GM13977 (cell line): ENCODE measurements at regions not wholly inside any gene's neighbourhood (a gene's known extent, or its start where the extent isn't known, plus 50 kb on each side); places are given as distances from the start of the nearest gene placed in this dataset.

Experiments used
- DNase-seq: peaks from one replicate; pipeline ENCODE4 v3.0.0; 2012; ENCODE audit warnings: low spot score
- in situ Hi-C: fragments of 300-500 bp; cut with MboI; formaldehyde crosslinking; loops from one replicate; pipeline ENCODE4 v1.12.0; 2022; ENCODE audit warnings: low sequenced_read_pairs, low pct_unique_long_range_greater_than_20kb, mixed read lengths, inconsistent platforms; ENCODE audit not compliant: unreplicated experiment
- TF ChIP-seq, protein P1 (sequence below): IDR thresholded peaks from 2 replicates; pipeline ENCODE4 v1.5.1; 2012; ENCODE audit warnings: mild to moderate bottlenecking, control low read depth; ENCODE audit not compliant: insufficient read depth; ENCODE audit errors: extremely low read depth, missing control alignments

DNA sequence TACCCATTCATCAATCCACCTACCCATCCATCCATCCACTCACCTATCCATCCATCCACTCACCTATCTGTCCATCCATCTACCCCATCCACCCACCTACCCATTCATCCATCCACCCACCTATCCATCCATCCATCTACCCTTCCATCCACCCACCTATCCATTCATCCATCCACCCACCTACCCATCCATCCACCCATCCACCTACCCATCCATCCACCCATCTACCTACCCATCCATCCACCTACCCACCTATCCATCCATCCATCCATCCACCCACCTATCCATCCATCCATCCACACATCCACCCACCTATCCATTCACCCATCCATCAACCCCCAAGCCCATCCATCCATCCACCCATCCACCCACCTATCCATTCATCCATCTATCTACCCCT lies 267.1 kb downstream of the MRTFB start:
- no peak for DNase-seq
- TF ChIP-seq, protein P1, sequence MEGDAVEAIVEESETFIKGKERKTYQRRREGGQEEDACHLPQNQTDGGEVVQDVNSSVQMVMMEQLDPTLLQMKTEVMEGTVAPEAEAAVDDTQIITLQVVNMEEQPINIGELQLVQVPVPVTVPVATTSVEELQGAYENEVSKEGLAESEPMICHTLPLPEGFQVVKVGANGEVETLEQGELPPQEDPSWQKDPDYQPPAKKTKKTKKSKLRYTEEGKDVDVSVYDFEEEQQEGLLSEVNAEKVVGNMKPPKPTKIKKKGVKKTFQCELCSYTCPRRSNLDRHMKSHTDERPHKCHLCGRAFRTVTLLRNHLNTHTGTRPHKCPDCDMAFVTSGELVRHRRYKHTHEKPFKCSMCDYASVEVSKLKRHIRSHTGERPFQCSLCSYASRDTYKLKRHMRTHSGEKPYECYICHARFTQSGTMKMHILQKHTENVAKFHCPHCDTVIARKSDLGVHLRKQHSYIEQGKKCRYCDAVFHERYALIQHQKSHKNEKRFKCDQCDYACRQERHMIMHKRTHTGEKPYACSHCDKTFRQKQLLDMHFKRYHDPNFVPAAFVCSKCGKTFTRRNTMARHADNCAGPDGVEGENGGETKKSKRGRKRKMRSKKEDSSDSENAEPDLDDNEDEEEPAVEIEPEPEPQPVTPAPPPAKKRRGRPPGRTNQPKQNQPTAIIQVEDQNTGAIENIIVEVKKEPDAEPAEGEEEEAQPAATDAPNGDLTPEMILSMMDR = no peak
- in situ Hi-C loops = no loop called here

DNA sequence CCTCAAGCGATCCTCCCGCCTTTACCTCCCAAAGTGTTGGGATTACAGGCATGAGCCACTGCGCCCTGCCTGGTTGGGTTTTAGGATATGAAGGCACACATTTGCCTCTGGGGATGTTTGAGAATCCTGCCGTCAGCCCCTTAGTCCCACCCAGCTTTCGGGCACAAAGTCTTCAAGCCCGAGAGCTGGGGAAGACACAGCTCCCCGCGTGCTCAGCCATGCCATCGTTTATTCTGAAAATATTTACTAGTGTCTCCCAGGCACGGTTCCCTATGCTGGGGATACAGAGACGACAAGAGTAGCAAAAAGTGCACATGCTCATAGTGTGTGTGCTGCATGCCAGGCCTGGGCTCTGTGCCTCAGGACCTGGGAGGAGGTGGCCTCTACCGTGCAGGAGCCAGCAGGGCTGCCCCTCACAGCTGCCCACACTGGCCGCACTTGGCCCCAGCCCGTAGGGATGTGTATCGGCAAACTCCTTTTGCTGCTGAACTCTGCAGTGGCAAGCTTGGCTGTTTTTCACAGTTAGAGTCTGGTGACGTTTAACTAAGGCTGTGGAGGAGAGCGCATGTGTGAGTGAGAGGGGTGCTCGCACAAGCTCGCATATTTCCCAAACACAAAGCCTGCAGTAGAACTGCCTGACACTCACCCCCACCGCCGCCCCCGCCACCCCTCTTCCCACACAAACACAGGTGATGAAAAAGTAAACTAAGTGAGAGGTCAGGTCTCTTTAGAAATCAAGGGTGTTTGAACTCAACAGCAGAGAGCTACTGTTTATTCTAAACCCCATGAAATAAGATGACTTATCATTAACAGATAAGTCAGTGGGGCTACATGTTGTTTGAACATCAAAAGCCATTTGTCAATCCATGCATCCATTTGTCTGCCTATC lies 266.4 kb downstream of the MRTFB start:
- no peak for DNase-seq
- TF ChIP-seq, protein P1 = no peak
- in situ Hi-C loops = no loop called here

DNA sequence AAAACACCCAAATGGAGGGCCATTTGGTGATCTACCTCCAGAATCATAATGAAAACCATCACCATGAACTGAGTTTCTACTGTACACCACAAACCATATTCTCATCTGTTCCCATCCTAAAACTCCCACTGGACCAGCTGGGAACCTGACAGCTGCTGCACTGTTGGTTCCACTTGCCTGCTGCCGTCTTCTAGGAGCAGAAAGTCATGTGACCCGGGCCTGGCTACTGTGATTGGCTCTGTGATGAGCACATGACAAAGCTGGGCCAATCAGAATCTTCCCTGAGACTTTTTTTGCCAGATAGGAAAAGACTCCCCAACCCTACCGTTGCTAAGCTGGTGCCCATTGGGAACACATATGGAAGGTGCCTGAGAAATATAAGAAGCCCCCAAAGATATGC lies 264.2 kb downstream of the MRTFB start:
- in situ Hi-C loops = no loop called here
- no peak for DNase-seq
- TF ChIP-seq, protein P1 = no peak

DNA sequence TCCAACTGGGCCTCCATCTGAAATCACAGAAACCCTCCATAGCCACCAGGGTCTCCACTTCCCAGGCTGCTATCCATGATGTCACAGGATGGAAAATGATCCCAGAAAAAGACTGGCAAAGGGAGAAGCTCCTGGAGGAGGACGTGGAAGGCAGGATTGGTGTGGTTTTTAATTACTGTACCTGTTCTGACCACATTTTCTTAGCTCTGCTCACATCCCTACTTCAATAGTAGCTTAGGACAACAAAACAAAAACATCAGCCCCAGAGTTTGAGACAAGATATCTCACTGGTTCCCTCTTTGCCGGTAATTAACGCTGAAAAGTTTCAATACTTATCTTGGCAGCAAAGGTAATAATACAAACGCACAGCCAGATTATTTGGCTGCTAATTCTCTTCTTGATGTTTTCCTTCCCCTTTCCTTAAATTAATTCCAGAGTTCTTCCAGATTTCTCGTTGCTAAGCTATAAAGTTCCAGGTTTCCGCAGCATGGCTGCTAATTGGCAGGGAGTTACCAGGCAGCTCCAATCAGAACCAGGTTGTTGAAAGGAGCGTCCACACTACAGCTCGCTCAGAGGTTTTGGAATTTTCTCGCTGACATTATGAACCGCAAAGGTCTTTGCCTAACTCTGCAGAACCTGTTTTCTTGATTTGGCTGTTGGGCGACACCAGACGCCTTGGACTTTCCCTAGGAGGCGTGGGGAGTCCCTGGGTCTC lies 263.4 kb downstream of the MRTFB start:
- in situ Hi-C loops = no loop called here
- no peak for DNase-seq
- TF ChIP-seq, protein P1 = no peak

DNA sequence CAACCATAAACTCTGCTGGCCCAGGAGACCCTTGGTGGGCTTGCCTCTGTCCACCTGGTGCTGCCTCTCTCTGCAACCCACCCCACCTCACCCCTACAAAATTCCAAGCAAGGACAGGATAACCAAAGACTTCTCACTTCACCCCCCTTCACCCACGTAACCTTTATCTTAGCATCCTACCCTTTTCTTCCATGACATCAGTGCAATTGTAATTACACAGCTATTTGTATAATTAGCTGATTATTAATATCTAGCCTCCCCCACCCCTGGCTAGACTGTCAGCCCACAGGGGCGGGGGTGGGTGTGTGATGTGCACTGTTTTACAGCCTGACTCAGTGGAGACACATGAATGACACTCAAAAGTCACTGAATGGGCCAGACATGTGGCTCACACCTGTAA lies 262.2 kb downstream of the MRTFB start:
- no peak for DNase-seq
- in situ Hi-C loops = no loop called here
- TF ChIP-seq, protein P1 = no peak

DNA sequence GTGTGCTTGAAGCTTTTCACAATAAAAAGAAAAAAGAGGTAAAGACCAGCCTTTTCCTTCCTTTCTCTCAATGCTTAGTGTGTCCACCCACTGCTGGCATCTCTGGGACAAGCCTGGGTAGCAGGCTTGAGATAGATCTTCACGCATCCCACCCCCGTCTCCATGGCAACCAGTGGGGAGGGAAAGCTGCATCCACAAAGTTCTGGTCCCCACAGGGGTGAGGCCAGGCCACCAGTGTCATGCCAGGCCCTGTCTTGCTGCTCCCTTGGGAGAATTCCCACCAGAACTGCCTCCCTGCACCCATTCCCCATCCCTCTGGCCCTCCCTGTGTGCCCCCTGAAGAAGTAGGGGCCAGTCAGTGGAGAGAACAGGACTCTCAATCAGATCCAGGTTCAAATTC lies 259.9 kb downstream of the MRTFB start:
- TF ChIP-seq, protein P1 = no peak
- DNase-seq = no peak
- in situ Hi-C loops = no loop called here
